ENCODE measurements at regions not wholly inside any gene's neighbourhood (a gene's known extent, or its start where the extent isn't known, plus 50 kb on each side); places are given as distances from the start of the nearest gene placed in this dataset.

DNA sequence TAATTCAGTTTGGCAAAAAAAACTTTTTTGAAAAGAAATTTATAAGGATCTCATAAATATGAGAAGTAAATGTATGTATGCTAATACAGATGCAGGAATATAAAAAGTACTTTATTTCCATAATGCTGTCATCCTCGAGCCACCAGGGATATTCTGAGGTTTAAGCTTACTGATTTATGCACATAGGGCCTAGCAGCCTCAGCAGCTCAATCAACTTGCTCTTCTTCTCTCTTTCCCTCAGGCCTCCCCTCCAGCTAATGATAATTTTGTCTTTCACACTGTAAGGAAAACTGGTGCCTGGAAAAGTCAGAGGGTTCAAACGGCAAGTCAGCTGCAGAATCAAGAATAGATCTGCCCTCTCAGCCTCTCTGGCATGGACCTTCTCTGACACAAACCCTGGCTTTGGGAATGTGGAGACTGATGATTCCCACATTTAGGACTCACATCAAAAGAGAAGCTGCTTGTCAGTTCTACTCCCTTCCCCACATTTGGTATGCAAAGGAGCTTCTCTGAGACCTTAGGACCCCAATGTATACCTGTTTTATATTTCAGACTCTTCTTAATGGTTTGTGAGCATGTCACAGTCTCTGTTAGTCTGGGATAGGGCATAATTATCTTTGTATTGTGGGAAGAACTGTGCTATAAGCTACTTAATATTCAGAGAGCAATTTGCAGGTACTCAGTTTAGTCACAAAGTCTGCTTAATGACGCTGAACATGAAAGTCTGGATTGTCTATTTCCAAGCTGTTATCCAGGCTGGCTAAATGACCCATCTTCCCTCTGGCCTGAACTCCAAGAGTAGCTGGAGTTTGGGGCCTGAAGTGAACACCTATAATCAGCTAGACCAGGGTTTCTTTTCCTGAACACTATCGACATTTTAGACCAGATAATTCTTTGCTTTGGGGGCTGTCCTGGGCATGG is 52.1 kb upstream of the DIPK1A start:
- TF ChIP-seq POLR2AphosphoS5 (IDR thresholded peaks at IDR 0.05; ENCODE audit: low read depth, low read length) (no peak), SIN3A (IDR thresholded peaks at IDR 0.05; ENCODE audit: borderline replicate concordance, insufficient read depth, low read depth, low read length) (no peak)
- DNase-seq (ENCODE audit: low read depth, low spot score) (no peak), ATAC-seq (no peak)
- Histone ChIP-seq H3K4me3 (ENCODE audit: low read depth in 2 of 2, low read length in 2 of 2) (no peak overlapping the region), H3K27ac (ENCODE audit: low read length) (no peak overlapping the region), H3K27me3 (ENCODE audit: control insufficient read depth, insufficient read depth, low read length) (no peaks in the 10 kb centered on the region), H3K36me3 (ENCODE audit: control insufficient read depth, insufficient read depth, low read length) (no peaks in the 10 kb centered on the region), H3K4me1 (ENCODE audit: control insufficient read depth, insufficient read depth, low read length) (no peaks in the 10 kb centered on the region), H3K9me3 (ENCODE audit: control insufficient read depth, insufficient read depth, low read depth, low read length) (no peaks in the 10 kb centered on the region)
- CTCF ChIA-PET, result interaction anchor here (0.6 to 0.7 kb wide), 2 partner anchors 30 to 154 kb away, joined by 3 to 6 read pairs; no protein-coding TSS in a partner anchor
- in situ Hi-C loops (cut with HindIII; ENCODE audit: low pct_unique_long_range_greater_than_20kb, low sequenced_read_pairs) (no loop called here), intact Hi-C loops (cut with micrococcal nuclease; ENCODE audit: unreplicated experiment) (no loop called here)
- no TSS peak for BruUV-seq (replicated peaks)
- POLR2A ChIA-PET, result no interaction called here

DNA sequence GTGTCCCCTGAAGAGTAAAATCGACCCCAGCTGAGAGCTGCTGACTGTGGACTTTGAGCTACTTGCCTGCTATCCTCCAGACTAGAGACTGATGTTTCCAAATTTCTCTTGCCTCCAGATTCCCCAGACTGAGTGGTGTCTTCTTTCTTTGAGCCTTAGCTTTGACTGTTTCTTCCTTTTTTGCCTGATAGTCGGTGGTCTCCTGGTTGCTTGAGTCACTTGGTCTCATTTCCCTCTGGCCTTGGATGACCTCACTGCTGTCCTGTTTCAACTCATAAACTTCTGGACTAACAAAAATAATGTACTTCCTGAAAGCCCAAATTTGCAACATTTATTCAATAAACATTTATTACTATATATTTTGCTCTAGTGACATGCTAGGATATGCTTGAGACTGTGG is 52.9 kb upstream of the DIPK1A start:
- TF ChIP-seq, protein P1, sequence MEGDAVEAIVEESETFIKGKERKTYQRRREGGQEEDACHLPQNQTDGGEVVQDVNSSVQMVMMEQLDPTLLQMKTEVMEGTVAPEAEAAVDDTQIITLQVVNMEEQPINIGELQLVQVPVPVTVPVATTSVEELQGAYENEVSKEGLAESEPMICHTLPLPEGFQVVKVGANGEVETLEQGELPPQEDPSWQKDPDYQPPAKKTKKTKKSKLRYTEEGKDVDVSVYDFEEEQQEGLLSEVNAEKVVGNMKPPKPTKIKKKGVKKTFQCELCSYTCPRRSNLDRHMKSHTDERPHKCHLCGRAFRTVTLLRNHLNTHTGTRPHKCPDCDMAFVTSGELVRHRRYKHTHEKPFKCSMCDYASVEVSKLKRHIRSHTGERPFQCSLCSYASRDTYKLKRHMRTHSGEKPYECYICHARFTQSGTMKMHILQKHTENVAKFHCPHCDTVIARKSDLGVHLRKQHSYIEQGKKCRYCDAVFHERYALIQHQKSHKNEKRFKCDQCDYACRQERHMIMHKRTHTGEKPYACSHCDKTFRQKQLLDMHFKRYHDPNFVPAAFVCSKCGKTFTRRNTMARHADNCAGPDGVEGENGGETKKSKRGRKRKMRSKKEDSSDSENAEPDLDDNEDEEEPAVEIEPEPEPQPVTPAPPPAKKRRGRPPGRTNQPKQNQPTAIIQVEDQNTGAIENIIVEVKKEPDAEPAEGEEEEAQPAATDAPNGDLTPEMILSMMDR (IDR thresholded peaks at IDR 0.05), result no peak
- TF ChIP-seq REST (IDR thresholded peaks at IDR 0.05; ENCODE audit: insufficient read depth in 1 of 2, low read depth in 2 of 2, low read length in 1 of 2) (no peak), POLR2AphosphoS5 (IDR thresholded peaks at IDR 0.05; ENCODE audit: low read depth, low read length) (no peak), SIN3A (IDR thresholded peaks at IDR 0.05; ENCODE audit: borderline replicate concordance, insufficient read depth, low read depth, low read length) (no peak), TCF7L2 (IDR thresholded peaks at IDR 0.05; ENCODE audit: low read depth, low read length) (no peak)
- in situ Hi-C loops (cut with HindIII; ENCODE audit: low pct_unique_long_range_greater_than_20kb, low sequenced_read_pairs) (no loop called here), intact Hi-C loops (cut with micrococcal nuclease; ENCODE audit: unreplicated experiment) (no loop called here)
- Histone ChIP-seq H3K4me1 (ENCODE audit: control insufficient read depth, insufficient read depth, low read length) (no peaks in the 10 kb centered on the region), H3K27me3 (ENCODE audit: control insufficient read depth, insufficient read depth, low read length) (no peaks in the 10 kb centered on the region), H3K9me3 (ENCODE audit: control insufficient read depth, insufficient read depth, low read depth, low read length) (no peaks in the 10 kb centered on the region), H3K36me3 (ENCODE audit: control insufficient read depth, insufficient read depth, low read length) (no peaks in the 10 kb centered on the region), H3K27ac (ENCODE audit: low read length) (no peak overlapping the region), H3K4me3 (ENCODE audit: low read depth in 2 of 2, low read length in 2 of 2) (no peak overlapping the region)
- CTCF ChIA-PET, result interaction anchor here (0.6 kb wide), 1 partner anchor 31 kb away, joined by 6 read pairs; no protein-coding TSS in a partner anchor
- no TSS peak for BruUV-seq (replicated peaks)
- DNase-seq (ENCODE audit: low read depth, low spot score), result no peak
- POLR2A ChIA-PET, result no interaction called here
- ATAC-seq, result no peak

DNA sequence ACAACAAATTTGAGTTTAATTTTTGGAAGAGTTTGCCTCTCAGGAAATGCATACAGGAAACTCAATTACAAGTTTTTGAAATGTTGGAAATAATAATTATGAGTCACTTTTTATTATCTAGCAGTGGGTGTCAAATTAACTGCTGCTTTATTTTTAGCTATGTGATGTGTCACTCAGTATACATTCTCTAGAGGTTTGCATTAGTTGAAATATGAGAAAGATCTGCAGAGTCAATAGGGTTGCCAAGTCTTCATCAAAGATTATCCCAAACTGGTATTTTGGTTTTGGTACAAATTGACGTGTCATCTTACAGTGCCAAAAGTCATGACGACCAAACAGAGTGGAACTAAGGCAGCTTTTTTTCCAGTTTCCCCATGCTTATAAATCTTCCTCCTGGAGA is 54.3 kb upstream of the DIPK1A start:
- no TSS peak for BruUV-seq (replicated peaks)
- Histone ChIP-seq H3K9me3 (ENCODE audit: control insufficient read depth, insufficient read depth, low read depth, low read length) (no peaks in the 10 kb centered on the region), H3K4me1 (ENCODE audit: control insufficient read depth, insufficient read depth, low read length) (no peaks in the 10 kb centered on the region), H3K36me3 (ENCODE audit: control insufficient read depth, insufficient read depth, low read length) (no peaks in the 10 kb centered on the region), H3K27me3 (ENCODE audit: control insufficient read depth, insufficient read depth, low read length) (no peaks in the 10 kb centered on the region), H3K27ac (ENCODE audit: low read length) (no peak overlapping the region), H3K4me3 (ENCODE audit: low read depth in 2 of 2, low read length in 2 of 2) (no peak overlapping the region)
- intact Hi-C loops (cut with micrococcal nuclease; ENCODE audit: unreplicated experiment), result no loop called here
- ATAC-seq (no peak), DNase-seq (ENCODE audit: low read depth, low spot score) (no peak)
- ChIA-PET POLR2A (no interaction called here), CTCF (no interaction called here)
- in situ Hi-C loops (cut with HindIII; ENCODE audit: low pct_unique_long_range_greater_than_20kb, low sequenced_read_pairs), result no loop called here
- TF ChIP-seq REST (IDR thresholded peaks at IDR 0.05; ENCODE audit: insufficient read depth in 1 of 2, low read depth in 2 of 2, low read length in 1 of 2), result no peak

Data from Panc1 (cell line).